A673 (cell line): ENCODE measurements at regions not wholly inside any gene's neighbourhood (a gene's known extent, or its start where the extent isn't known, plus 50 kb on each side); places are given as distances from the start of the nearest gene placed in this dataset.

ENCODE experiments used
- BruUV-seq: library from RNA; stranded (reverse); fragments of 400-500 nt; replicated peaks from 2 replicates; lab custom pipeline; 2021; lab: Mats Ljungman, UMichigan
- CTCF ChIA-PET: fragments of 300-600 bp; sonication (Branson Sonifier 250); formaldehyde crosslinking; loops from one replicate; lab custom pipeline; 2022; ENCODE audit warnings: antibody characterized with exemption; lab: Charles Lee
- POLR2A ChIA-PET: fragments of 300-600 bp; sonication (Branson Sonifier 250); formaldehyde crosslinking; loops from one replicate; lab custom pipeline; 2022; ENCODE audit warnings: antibody characterized with exemption; ENCODE audit not compliant: low non-redundant PET; lab: Charles Lee
- DNase-seq: peaks from one replicate; pipeline ENCODE4 v3.0.0-alpha.2; 2015; ENCODE audit warnings: low spot score
- H3K27ac ChIP-seq: fragments of 200-600 bp; sonication (generic); 2 replicates; pipeline ENCODE4 v1.5.1; 2016; ENCODE audit warnings: mixed run types, low read depth, mild to moderate bottlenecking, mixed read lengths, antibody characterized with exemption, low read length; ENCODE audit not compliant: poor library complexity, severe bottlenecking
- H3K27me3 ChIP-seq: fragments of 200-600 bp; sonication (generic); replicated peaks from 2 replicates; pipeline ENCODE4 v1.6.1; 2017; ENCODE audit warnings: mixed run types, low read depth, mild to moderate bottlenecking, mixed read lengths, antibody characterized with exemption, low read length; ENCODE audit not compliant: insufficient read depth, poor library complexity
- H3K36me3 ChIP-seq: fragments of 200-600 bp; sonication (generic); 2 replicates; pipeline ENCODE4 v1.6.1; 2016; ENCODE audit warnings: mixed run types, mild to moderate bottlenecking, mixed read lengths, antibody characterized with exemption, low read length; ENCODE audit not compliant: insufficient read depth, poor library complexity, severe bottlenecking
- H3K4me1 ChIP-seq: fragments of 200-600 bp; sonication (generic); 2 replicates; pipeline ENCODE4 v1.6.1; 2017; ENCODE audit warnings: mixed run types, mild to moderate bottlenecking, mixed read lengths, antibody characterized with exemption, low read length; ENCODE audit not compliant: insufficient read depth, poor library complexity, severe bottlenecking
- H3K4me3 ChIP-seq: fragments of 200-600 bp; sonication (generic); 2 replicates; pipeline ENCODE4 v1.5.1; 2016; ENCODE audit warnings: low read depth, mixed run types, mild to moderate bottlenecking, mixed read lengths, low read length; ENCODE audit not compliant: poor library complexity, severe bottlenecking
- H3K9me3 ChIP-seq: fragments of 200-600 bp; sonication (generic); 2 replicates; pipeline ENCODE4 v1.6.1; 2016; ENCODE audit warnings: mixed run types, low read depth, mild to moderate bottlenecking, mixed read lengths, antibody characterized with exemption, low read length; ENCODE audit not compliant: poor library complexity, severe bottlenecking
- EZH2 ChIP-seq: fragments of 200-600 bp; sonication (generic); IDR thresholded peaks from 2 replicates; pipeline ENCODE4 v1.6.1; 2017; ENCODE audit warnings: borderline replicate concordance, low read depth, mild to moderate bottlenecking, mixed read lengths, antibody characterized with exemption, low read length; ENCODE audit not compliant: poor library complexity, severe bottlenecking
- intact Hi-C: fragments of 100-400 bp; cut with micrococcal nuclease; formaldehyde crosslinking; loops from one replicate; pipeline ENCODE4 v1.10.0; 2022; ENCODE audit not compliant: unreplicated experiment
- TF ChIP-seq, protein P1 (sequence below): fragments of 300-800, 200-600 bp; sonication (generic); conservative IDR thresholded peaks from 2 replicates; pipeline ENCODE4 v1.5.1; 2017; ENCODE audit warnings: low read depth, mild to moderate bottlenecking, antibody characterized with exemption, low read length, moderate library complexity, mixed read lengths

GRCh38 chr9:79798450-79798849 lies 226.7 kb downstream of the TLE4 start:
- no peaks in the 10 kb centered on the region for H3K4me1 ChIP-seq
- H3K4me3 ChIP-seq = no peak overlapping the region
- CTCF ChIA-PET = no interaction called here
- intact Hi-C loops = no loop called here
- BruUV-seq = no TSS peak
- H3K36me3 ChIP-seq = no peaks in the 10 kb centered on the region
- no peak overlapping the region for H3K27ac ChIP-seq
- H3K9me3 ChIP-seq = no peaks in the 10 kb centered on the region
- POLR2A ChIA-PET = no interaction called here
- H3K27me3 ChIP-seq = peaks cover 7% of the 10 kb centered on the region
- no peak for DNase-seq
- no peak for TF ChIP-seq EZH2
- TF ChIP-seq, protein P1, sequence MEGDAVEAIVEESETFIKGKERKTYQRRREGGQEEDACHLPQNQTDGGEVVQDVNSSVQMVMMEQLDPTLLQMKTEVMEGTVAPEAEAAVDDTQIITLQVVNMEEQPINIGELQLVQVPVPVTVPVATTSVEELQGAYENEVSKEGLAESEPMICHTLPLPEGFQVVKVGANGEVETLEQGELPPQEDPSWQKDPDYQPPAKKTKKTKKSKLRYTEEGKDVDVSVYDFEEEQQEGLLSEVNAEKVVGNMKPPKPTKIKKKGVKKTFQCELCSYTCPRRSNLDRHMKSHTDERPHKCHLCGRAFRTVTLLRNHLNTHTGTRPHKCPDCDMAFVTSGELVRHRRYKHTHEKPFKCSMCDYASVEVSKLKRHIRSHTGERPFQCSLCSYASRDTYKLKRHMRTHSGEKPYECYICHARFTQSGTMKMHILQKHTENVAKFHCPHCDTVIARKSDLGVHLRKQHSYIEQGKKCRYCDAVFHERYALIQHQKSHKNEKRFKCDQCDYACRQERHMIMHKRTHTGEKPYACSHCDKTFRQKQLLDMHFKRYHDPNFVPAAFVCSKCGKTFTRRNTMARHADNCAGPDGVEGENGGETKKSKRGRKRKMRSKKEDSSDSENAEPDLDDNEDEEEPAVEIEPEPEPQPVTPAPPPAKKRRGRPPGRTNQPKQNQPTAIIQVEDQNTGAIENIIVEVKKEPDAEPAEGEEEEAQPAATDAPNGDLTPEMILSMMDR = no peak

- CTCF ChIA-PET = no interaction called here
- no peak overlapping the region for H3K4me3 ChIP-seq
- H3K27me3 ChIP-seq = peaks cover 12% of the 10 kb centered on the region
- POLR2A ChIA-PET = no interaction called here
- no TSS peak for BruUV-seq
- intact Hi-C loops = no loop called here
- TF ChIP-seq, protein P1 = no peak
- no peak for TF ChIP-seq EZH2
- H3K36me3 ChIP-seq = no peaks in the 10 kb centered on the region
- no peaks in the 10 kb centered on the region for H3K9me3 ChIP-seq
- DNase-seq = no peak
- no peaks in the 10 kb centered on the region for H3K4me1 ChIP-seq
- no peak overlapping the region for H3K27ac ChIP-seq
Measured at GRCh38 chr9:79796411-79796810, 224.6 kb downstream of the TLE4 start.

GRCh38 chr9:79788662-79789061 lies 216.9 kb downstream of the TLE4 start:
- BruUV-seq = no TSS peak
- Histone ChIP-seq H3K36me3 (no peaks in the 10 kb centered on the region), H3K4me3 (no peak overlapping the region), H3K9me3 (no peaks in the 10 kb centered on the region), H3K4me1 (no peaks in the 10 kb centered on the region), H3K27ac (no peak overlapping the region), H3K27me3 (peaks cover 5% of the 10 kb centered on the region)
- ChIA-PET CTCF (no interaction called here), POLR2A (no interaction called here)
- DNase-seq = no peak
- TF ChIP-seq, protein P1 = no peak
- no peak for TF ChIP-seq EZH2
- intact Hi-C loops = no loop called here
